Bronchial epithelial cell (primary cell): ENCODE measurements at regions not wholly inside any gene's neighbourhood (a gene's known extent, or its start where the extent isn't known, plus 50 kb on each side); places are given as distances from the start of the nearest gene placed in this dataset.

Experiments used
- DNase-seq: peaks from one replicate; pipeline ENCODE4 v3.0.0-alpha.2; 2010; ENCODE audit warnings: low read depth
- FAIRE-seq: peaks from 2 replicates; lab custom pipeline; 2011; peaks lifted over from hg19 to GRCh38; lab: Jason Lieb, UNC
- H3K27me3 ChIP-seq: 2 replicates; pipeline ENCODE4 v1.5.1; 2011; ENCODE audit warnings: low read length; ENCODE audit not compliant: control insufficient read depth, insufficient read depth
- H3K36me3 ChIP-seq: 2 replicates; pipeline ENCODE4 v1.5.1; 2011; ENCODE audit warnings: low read length; ENCODE audit not compliant: control insufficient read depth, insufficient read depth
- H3K4me3 ChIP-seq: 2 replicates; pipeline ENCODE4 v1.5.1; 2011; ENCODE audit warnings: mild to moderate bottlenecking, low read depth, low read length, control low read depth
- TF ChIP-seq, protein P1 (sequence below): IDR thresholded peaks from 2 replicates; pipeline ENCODE4 v1.5.1; 2011; ENCODE audit warnings: mild to moderate bottlenecking, moderate library complexity, low read length, control low read depth, inconsistent platforms; ENCODE audit not compliant: insufficient read depth, severe bottlenecking

DNA sequence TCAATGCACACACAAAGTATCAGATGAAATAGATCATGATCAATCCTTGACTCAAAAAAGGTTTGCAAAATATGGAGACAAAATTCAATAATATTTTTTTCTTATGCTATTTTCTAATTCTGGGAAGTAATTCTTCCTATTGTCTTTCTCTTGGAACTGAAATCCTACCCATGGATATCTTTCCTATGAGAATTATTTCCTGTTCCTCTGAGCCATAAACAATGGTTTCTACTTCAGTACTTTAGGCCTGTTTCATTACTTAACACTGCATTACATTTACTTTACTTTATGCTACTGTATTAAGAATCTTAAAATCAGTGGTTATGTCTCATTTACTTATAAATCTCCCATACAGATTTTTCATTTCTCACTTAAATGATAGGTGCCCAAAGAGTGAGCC is 1025.4 kb upstream of the ACO1 start:
- DNase-seq = no peak
- Histone ChIP-seq H3K27me3 (no peaks in the 10 kb centered on the region), H3K4me3 (no peak overlapping the region), H3K36me3 (no peaks in the 10 kb centered on the region)
- TF ChIP-seq, protein P1, sequence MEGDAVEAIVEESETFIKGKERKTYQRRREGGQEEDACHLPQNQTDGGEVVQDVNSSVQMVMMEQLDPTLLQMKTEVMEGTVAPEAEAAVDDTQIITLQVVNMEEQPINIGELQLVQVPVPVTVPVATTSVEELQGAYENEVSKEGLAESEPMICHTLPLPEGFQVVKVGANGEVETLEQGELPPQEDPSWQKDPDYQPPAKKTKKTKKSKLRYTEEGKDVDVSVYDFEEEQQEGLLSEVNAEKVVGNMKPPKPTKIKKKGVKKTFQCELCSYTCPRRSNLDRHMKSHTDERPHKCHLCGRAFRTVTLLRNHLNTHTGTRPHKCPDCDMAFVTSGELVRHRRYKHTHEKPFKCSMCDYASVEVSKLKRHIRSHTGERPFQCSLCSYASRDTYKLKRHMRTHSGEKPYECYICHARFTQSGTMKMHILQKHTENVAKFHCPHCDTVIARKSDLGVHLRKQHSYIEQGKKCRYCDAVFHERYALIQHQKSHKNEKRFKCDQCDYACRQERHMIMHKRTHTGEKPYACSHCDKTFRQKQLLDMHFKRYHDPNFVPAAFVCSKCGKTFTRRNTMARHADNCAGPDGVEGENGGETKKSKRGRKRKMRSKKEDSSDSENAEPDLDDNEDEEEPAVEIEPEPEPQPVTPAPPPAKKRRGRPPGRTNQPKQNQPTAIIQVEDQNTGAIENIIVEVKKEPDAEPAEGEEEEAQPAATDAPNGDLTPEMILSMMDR = no peak
- FAIRE-seq = no peak

DNA sequence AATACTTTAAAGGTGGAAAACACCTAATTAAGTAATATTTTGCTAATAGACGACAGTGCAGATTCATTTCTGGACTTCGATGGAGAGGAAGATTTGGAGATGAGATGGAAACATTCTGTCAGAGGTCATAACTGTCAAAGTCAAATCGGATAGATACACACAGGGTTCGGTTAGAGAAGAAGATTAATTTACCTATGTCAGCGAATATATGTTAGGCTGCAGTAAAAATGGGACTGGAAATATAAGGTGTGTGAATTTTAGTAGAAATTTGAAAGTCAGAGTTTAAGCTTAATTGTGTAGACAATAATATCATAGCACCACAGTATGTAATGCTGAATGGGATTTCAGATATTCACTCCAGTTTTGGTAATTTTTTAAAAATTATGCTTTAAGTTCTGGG is 1020.3 kb upstream of the ACO1 start:
- DNase-seq (no peak), FAIRE-seq (no peak)
- TF ChIP-seq, protein P1 = no peak
- no peaks in the 10 kb centered on the region for H3K36me3 ChIP-seq
- H3K4me3 ChIP-seq = no peak overlapping the region
- no peaks in the 10 kb centered on the region for H3K27me3 ChIP-seq

- H3K27me3 ChIP-seq = no peaks in the 10 kb centered on the region
- DNase-seq (peak; percentile 90), FAIRE-seq (no peak)
- TF ChIP-seq, protein P1 = no peak
- no peaks in the 10 kb centered on the region for H3K36me3 ChIP-seq
- no peak overlapping the region for H3K4me3 ChIP-seq
Observed at GRCh38 chr9:31372799-31373587, 1011.5 kb upstream of the ACO1 start.

- Histone ChIP-seq H3K27me3 (no peaks in the 10 kb centered on the region), H3K4me3 (no peak overlapping the region), H3K36me3 (no peaks in the 10 kb centered on the region)
- FAIRE-seq = no peak
- TF ChIP-seq, protein P1 = no peak
- no peak for DNase-seq
Observed at GRCh38 chr9:31377358-31377757, 1007.1 kb upstream of the ACO1 start.

GRCh38 chr9:31388660-31389059 is 995.8 kb upstream of the ACO1 start:
- Histone ChIP-seq H3K27me3 (no peaks in the 10 kb centered on the region), H3K4me3 (no peak overlapping the region), H3K36me3 (no peaks in the 10 kb centered on the region)
- FAIRE-seq = no peak
- TF ChIP-seq, protein P1 = no peak
- DNase-seq = peak; percentile 50

GRCh38 chr9:31389075-31389474 is 995.4 kb upstream of the ACO1 start:
- H3K36me3 ChIP-seq = no peaks in the 10 kb centered on the region
- DNase-seq (no peak), FAIRE-seq (no peak)
- H3K27me3 ChIP-seq = no peaks in the 10 kb centered on the region
- no peak overlapping the region for H3K4me3 ChIP-seq
- TF ChIP-seq, protein P1 = no peak
